ENCODE measurements at regions not wholly inside any gene's neighbourhood (a gene's known extent, or its start where the extent isn't known, plus 50 kb on each side); places are given as distances from the start of the nearest gene placed in this dataset.
"Not testable (repeated sequence)": the region's sequence is repeated elsewhere in the genome, so short reads cannot be mapped to it uniquely, and the experiment has no call there.

- DNase-seq (ENCODE audit: low read depth), result no peak
These were observed 97.4 kb upstream of the FHL2 start for GRCh38 chr2:105496271-105496670.

GRCh38 chr2:105494683-105495425, 96.0 kb upstream of the FHL2 start:
- DNase-seq (ENCODE audit: low read depth), result no peak

GRCh38 chr2:105490956-105491355, 92.1 kb upstream of the FHL2 start:
- DNase-seq (ENCODE audit: low read depth), result no peak

GRCh38 chr2:105490204-105490603, 91.4 kb upstream of the FHL2 start:
- no peak for DNase-seq (ENCODE audit: low read depth)

GRCh38 chr2:105489168-105489878, 90.5 kb upstream of the FHL2 start:
- DNase-seq (ENCODE audit: low read depth), result no peak

GRCh38 chr2:105488285-105488684, 89.4 kb upstream of the FHL2 start:
- DNase-seq (ENCODE audit: low read depth), result no peak

- no peak for DNase-seq (ENCODE audit: low read depth)
These were observed 88.6 kb upstream of the FHL2 start for GRCh38 chr2:105487142-105488069.

- no peak for DNase-seq (ENCODE audit: low read depth)
These were observed 87.9 kb upstream of the FHL2 start for GRCh38 chr2:105486762-105487141.

GRCh38 chr2:105478670-105479069, 79.8 kb upstream of the FHL2 start:
- DNase-seq (ENCODE audit: low read depth), result no peak

- DNase-seq (ENCODE audit: low read depth), result not testable (repeated sequence)
These were observed 78.3 kb upstream of the FHL2 start for GRCh38 chr2:105477050-105477620.

GRCh38 chr2:105473011-105473410, 74.2 kb upstream of the FHL2 start:
- no peak for DNase-seq (ENCODE audit: low read depth)

GRCh38 chr2:105470979-105471378, 72.1 kb upstream of the FHL2 start:
- DNase-seq (ENCODE audit: low read depth), result no peak

- no peak for DNase-seq (ENCODE audit: low read depth)
These were observed 70.9 kb upstream of the FHL2 start for GRCh38 chr2:105469781-105470180.

GRCh38 chr2:105468582-105469042, 69.8 kb upstream of the FHL2 start:
- no peak for DNase-seq (ENCODE audit: low read depth)

- DNase-seq (ENCODE audit: low read depth), result no peak
These were observed 65.5 kb upstream of the FHL2 start for GRCh38 chr2:105464325-105464724.

- DNase-seq (ENCODE audit: low read depth), result no peak
These were observed 61.3 kb upstream of the FHL2 start for GRCh38 chr2:105460048-105460732.

- DNase-seq (ENCODE audit: low read depth), result no peak
These were observed 59.2 kb upstream of the FHL2 start for GRCh38 chr2:105458076-105458475.

- DNase-seq (ENCODE audit: low read depth), result no peak
These were observed 56.7 kb upstream of the FHL2 start for GRCh38 chr2:105455488-105456003.

- DNase-seq (ENCODE audit: low read depth), result no peak
These were observed 56.1 kb upstream of the FHL2 start for GRCh38 chr2:105454801-105455485.

- DNase-seq (ENCODE audit: low read depth), result no peak
These were observed 52.8 kb upstream of the FHL2 start for GRCh38 chr2:105451571-105452166.
